ENCODE measurements at regions not wholly inside any gene's neighbourhood (a gene's known extent, or its start where the extent isn't known, plus 50 kb on each side); places are given as distances from the start of the nearest gene placed in this dataset.

DNA sequence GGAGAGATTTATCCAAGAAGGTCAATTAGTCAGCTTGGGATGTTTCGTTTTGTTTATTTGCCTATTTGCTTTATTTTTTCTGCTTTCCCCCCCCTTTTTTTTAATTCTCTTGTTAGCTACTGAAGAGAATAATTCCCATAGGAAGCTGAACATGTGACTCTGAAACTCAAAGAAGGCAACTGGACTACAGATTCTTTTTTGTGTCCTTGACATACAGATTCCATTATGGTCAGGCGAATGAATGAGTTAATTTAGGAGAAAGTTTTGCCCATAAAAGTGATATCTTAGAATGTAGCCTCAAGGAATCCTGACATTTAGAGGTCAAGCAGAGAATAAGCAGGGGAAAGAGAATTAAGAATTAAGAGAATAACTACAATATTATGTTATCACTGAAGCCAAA lies 514.2 kb upstream of the LINC00305 start:
- TF ChIP-seq, protein P1, sequence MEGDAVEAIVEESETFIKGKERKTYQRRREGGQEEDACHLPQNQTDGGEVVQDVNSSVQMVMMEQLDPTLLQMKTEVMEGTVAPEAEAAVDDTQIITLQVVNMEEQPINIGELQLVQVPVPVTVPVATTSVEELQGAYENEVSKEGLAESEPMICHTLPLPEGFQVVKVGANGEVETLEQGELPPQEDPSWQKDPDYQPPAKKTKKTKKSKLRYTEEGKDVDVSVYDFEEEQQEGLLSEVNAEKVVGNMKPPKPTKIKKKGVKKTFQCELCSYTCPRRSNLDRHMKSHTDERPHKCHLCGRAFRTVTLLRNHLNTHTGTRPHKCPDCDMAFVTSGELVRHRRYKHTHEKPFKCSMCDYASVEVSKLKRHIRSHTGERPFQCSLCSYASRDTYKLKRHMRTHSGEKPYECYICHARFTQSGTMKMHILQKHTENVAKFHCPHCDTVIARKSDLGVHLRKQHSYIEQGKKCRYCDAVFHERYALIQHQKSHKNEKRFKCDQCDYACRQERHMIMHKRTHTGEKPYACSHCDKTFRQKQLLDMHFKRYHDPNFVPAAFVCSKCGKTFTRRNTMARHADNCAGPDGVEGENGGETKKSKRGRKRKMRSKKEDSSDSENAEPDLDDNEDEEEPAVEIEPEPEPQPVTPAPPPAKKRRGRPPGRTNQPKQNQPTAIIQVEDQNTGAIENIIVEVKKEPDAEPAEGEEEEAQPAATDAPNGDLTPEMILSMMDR (IDR thresholded peaks at IDR 0.05; ENCODE audit: borderline replicate concordance, extremely low read depth, low read length, poor library complexity, severe bottlenecking): no peak
- TF ChIP-seq EZH2 (IDR thresholded peaks at IDR 0.05; ENCODE audit: borderline replicate concordance, low read depth, low read length, severe bottlenecking): no peak

Data from DND-41 (cell line).